Fibroblast of lung (primary cell): ENCODE measurements at regions not wholly inside any gene's neighbourhood (a gene's known extent, or its start where the extent isn't known, plus 50 kb on each side); places are given as distances from the start of the nearest gene placed in this dataset.

Experiments
- EZH2 ChIP-seq: IDR thresholded peaks from 2 replicates; pipeline ENCODE4 v1.5.1; 2012; ENCODE audit warnings: low read length, control low read depth, mild to moderate bottlenecking; ENCODE audit errors: missing control alignments
- TF ChIP-seq, protein P1 (sequence below), 2 donors: IDR thresholded peaks in 1 of 2; conservative IDR thresholded peaks in 1 of 2; 1 replicate in 1 of 2; 2 replicates in 1 of 2; pipeline ENCODE4 v1.5.1; 2011 to 2012; ENCODE audit warnings: low read length in 2 of 2, control low read depth in 1 of 2, inconsistent platforms in 1 of 2, low read depth in 1 of 2, mild to moderate bottlenecking in 1 of 2

DNA sequence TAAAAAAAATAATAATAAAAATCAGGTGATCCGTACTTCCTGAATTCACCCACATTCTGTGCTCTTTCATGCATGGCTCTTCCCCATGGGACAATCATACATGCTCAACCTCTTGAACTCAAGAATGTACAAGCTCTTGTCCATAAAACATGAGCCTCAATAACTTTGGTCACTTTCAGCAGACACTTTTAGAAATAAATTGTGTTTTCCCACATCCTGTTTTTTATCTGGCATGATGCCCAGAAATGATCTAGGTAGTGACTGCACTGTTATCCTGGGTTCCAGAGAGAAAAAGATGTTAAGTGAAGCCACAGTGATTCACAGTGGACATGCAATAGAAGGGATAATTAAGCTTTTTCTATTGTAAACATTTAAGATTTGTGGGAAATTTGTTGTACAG lies 537.6 kb upstream of the TMEM132C start:
- TF ChIP-seq, protein P1, sequence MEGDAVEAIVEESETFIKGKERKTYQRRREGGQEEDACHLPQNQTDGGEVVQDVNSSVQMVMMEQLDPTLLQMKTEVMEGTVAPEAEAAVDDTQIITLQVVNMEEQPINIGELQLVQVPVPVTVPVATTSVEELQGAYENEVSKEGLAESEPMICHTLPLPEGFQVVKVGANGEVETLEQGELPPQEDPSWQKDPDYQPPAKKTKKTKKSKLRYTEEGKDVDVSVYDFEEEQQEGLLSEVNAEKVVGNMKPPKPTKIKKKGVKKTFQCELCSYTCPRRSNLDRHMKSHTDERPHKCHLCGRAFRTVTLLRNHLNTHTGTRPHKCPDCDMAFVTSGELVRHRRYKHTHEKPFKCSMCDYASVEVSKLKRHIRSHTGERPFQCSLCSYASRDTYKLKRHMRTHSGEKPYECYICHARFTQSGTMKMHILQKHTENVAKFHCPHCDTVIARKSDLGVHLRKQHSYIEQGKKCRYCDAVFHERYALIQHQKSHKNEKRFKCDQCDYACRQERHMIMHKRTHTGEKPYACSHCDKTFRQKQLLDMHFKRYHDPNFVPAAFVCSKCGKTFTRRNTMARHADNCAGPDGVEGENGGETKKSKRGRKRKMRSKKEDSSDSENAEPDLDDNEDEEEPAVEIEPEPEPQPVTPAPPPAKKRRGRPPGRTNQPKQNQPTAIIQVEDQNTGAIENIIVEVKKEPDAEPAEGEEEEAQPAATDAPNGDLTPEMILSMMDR (conservative IDR thresholded peaks at IDR 0.05 in 1 of 2, IDR thresholded peaks at IDR 0.05 in 1 of 2; ENCODE audit: low read depth in 1 of 2, low read length in 2 of 2): no peak
- TF ChIP-seq EZH2: no peak
